Inferior parietal cortex (tissue), 1 donor: ENCODE measurements at regions not wholly inside any gene's neighbourhood (a gene's known extent, or its start where the extent isn't known, plus 50 kb on each side); places are given as distances from the start of the nearest gene placed in this dataset.

ENCODE experiments used
- DNase-seq: peaks from one replicate; pipeline ENCODE4 v3.0.0-alpha.2; 2016; ENCODE audit errors: extremely low spot score

DNA sequence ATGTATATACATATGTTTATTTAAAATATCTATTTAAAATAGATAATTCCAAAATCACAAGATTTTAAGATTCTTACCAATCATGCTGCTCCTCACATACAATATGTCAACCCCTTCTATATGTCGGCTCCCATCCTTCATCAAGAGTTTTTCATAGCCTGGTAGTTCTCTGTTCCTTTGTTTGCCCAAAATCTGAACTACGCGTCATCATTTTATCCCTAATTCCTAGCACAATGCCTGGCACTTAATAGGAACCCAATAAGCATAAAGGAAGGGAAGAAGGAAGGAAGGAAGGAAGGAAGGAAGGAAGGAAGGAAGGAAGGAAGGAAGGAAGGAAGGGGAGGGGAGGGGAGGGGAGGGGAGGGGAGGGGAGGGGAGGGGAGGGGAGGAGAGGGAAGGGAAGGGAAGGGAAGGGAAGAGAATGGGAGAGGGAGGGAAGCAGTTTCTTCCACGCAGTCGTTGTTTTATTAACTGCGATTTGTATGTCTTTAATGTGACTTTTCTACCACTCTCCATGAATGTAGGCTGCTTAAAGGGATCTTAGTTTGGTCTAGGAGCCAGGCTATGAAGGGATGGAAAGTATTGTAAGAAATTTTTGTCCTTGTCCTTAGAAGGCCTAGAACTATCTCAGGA is 83.3 kb upstream of the PCGF5 start:
- DNase-seq = no peak

DNA sequence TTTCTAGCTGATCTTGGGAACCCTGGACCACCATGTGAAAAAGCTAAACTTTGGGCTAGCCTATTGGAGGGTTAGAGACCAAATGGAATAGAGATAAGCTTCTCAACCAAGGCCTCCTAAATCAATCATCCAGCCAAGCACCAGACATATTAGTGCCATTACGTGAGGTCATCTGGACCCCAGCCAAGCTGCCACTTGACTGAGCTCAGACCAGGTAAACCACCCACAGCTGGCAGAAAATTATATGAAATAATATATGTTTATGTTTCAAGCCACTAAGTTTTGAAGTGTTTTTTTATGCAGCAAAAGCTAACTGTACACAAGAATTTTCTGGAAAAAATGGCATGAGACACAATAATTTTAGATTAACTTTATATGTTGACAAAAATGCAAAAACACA is 82.6 kb upstream of the PCGF5 start:
- no peak for DNase-seq

DNA sequence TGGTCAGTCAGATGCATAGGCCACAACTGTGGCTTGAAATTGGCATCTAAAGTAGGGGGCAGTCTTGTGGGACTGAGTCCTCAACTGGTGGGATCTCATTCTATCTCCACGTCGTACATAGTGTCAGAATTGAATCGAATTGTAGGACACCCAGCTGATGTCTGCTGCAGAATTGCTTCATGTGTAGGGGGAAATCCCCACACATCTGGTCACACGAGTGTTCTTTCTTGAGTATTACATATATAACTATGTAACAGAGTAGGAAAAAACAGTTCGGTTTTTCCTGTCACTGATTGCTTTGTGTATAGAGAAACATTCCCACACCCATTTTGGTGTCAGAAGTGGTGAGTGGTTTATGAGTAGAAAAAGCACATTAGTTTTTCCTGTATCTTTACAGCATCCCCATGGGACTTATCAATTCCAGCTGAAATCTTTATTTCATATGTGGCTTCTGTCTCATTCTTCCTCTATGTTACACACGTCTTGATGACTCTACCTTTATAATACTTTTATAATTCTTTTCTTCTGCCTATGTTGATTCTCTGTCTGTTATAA is 79.4 kb upstream of the PCGF5 start:
- no peak for DNase-seq

DNA sequence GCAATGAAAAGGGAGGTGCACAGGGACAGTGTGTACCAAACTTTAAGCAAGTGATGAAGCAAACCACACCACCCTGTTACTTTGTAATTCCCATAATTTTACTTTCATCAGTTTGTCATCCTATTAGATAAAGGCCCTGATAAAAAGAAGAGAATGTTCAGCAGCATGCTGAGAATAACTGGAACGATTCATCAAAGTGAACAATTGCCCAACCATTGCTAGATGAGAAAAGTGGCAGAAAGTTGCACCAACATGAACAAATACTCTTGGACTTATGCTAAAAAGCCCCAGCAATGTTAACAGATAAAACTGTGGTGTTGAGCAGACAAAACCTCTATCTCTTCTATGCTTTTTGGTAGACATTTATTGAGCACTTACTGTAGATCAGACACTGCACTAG is 75.5 kb upstream of the PCGF5 start:
- DNase-seq = no peak

DNA sequence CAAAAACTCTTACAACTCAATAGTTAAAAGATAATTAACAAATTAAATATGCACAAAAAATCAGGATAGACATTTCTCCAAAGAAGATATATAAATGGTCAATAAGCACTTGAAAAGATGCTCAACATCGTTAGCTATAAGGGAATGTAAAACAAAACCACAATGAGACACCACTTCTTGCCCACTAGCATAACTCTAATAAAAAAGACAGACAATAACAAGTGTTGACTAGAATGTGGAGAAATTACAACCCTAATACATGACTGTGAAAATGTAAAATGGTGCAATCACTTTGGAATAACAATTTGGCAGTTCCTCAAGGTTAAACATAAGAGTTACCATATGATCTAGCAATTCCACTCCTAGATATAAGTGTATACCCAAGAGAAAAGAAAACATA is 74.3 kb upstream of the PCGF5 start:
- DNase-seq = no peak

DNA sequence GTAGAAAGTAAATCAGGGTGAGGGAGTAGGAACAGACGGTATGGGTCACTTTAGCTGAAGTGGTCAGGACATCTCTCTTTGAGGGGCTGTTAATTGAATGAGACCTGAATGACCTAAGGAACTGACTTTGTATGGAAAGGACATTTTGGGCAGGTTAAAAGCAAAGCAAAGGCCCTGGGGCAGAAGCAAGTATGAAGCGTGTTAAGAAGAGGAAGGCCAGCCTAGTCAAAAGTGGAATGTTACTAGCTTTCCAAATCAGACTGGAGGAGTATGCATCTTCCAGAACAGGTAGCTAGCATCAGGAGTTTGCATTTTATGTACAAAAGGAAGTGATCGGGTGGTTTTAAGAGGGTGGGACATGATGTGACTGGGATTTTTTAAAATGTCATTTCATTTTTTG is 70.9 kb upstream of the PCGF5 start:
- no peak for DNase-seq

DNA sequence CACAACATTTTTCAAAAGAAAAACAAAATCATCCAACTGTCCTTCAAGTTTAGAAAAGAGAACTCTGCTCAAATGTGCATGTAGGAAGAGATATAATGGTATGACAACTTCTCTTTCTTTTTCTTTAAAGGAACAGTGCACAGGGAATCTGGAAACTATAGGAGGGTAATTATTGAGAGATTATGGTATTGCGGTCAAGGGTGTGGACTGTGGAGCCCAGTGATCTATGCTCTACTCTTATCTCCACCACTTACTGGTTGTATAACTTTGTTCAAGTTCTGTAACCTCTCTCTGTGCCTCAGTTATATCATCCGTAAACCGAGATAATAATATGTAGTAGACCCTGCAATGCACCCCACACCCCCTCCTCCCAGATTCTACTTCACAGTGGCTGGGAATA is 69.8 kb upstream of the PCGF5 start:
- no peak for DNase-seq

DNA sequence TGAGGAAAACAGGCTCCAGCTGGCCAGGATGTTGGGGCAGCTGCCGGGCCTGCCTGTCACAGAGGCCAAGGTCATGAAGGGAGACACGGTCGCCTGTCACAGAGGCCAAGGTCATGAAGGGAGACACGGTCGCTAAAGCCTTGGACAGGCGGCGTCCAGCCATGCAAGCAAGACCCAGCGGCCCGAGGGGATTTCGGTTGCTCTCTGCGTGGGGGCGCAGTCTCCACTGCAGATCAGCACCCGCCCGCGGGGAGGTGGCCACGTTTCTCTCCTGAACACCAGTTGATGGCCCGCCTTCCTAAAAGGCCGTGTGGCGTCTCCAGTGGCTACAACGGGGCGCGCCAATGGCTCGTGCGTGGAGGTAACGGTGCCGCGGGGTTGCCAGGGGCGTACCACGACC is 67.0 kb upstream of the PCGF5 start:
- DNase-seq = no peak

DNA sequence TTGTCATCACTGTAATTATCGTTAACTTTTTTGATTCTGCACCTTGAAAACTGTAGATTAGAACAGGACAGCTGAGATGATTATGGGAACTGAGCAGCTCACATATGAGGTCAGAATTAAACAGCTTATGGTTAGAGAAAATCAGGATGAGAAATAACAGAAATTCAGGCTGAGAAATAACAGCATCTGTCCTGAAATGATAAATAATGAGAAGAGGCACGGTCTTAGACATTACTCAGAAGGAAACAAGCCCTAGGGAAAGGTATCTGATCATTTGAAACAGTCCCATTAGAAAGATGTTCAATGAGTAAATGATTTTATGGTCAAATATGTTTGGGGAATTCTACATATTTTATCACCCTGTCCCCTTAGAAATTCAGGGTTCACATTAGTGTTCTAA is 65.6 kb upstream of the PCGF5 start:
- no peak for DNase-seq

DNA sequence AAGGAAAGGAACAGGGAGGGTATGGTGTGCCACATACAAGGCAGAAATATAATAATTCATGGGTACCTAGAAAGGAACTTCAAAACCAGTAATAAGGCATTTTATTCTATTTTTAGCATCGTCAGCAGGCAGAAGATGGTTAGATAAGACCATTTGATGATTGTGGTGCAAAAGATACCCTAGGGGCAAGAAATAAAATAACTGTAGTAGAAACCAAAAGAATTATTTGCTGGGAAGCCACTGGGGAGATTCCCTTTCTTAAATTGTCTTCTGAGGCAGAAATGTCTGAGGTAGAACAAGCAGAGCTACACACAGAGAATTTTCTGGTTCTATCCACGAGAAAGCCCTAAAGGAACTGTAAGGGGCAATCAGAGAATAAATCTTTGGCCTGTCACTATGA is 64.3 kb upstream of the PCGF5 start:
- DNase-seq = no peak

DNA sequence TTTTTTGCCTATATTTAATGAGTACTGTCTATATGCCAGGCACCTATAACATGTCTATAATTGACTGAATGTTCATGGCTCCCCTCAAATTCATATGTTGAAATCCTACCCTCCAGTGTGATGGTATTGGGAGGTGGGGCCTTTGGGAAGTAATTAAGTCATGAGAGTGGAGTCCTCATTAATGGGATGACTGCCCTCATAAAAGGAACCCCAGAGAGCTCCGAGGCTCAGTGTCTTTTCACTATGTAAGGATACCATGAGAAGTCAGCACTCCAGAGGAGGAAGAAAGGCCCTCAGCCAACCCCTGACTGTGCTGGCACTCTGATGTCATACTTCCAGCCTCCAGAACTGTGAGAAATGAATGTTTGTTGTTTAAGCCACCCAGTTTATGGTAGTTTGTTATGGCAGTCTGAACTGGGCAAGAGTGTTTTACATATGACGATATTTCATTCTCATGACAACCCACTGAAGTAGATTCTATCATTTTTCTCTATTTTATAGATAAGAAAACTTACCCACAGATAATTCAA is 61.1 kb upstream of the PCGF5 start:
- no peak for DNase-seq

DNA sequence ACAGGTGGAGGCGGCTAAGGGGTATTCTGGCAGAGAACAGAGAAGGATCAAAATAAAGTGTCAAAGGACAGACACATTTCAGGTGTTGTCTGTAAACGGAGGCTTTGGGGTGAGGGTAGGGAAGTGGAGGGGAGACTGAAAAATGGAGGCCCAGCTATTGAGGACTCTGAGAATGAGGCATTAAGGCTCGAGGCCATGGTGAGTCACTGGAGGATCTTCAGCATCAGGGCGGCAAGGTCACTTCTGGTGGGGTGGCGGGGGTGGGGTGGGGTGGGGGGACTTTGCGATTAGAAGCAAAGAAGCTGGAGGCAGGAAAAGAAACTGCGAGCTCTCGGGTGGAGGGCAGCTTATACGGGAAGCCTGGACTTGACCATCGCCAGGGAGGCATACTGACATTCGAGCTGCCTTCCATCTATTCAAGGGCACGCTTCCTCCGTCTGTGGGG is 58.4 kb upstream of the PCGF5 start:
- DNase-seq = no peak

DNA sequence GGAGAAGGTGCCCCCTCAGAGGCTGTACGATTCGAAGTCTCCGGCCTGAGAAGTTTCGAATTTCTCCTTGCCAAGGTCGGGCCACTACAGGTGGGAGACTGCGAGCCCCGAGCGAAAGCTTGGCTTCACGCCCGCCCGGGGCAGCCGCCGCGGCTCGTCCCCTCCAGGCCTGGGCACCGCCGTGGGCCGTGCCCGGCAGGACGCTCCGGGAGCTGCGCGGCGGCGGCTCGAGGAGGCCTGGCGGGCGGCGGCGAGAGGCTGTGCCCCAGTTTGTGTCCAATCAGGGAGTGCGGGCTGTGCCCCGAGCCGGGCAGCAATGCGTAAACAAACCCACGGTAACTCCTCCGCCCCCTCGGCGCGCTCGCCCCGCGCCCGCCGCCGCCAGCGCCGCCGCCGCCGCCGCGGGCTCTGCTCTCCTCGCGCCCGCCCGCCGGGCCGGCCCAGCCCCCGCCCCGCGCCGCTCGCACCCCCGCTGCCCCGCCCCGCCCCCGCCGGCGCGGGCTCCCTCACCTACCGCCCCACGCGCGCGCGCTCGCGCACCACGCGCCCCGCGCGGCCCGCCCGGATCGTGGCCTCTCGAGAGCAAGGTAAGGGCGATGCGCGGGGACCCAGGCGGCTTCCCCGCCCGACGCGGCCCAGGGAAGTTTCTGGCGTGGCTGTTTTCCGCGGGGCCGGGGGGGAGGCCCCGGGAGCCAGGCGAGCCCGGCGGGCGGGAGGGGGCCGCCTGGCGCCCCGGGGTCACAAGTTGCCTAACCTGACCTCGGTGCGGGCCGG is 57.8 kb upstream of the PCGF5 start:
- DNase-seq = peak; percentile 65

DNA sequence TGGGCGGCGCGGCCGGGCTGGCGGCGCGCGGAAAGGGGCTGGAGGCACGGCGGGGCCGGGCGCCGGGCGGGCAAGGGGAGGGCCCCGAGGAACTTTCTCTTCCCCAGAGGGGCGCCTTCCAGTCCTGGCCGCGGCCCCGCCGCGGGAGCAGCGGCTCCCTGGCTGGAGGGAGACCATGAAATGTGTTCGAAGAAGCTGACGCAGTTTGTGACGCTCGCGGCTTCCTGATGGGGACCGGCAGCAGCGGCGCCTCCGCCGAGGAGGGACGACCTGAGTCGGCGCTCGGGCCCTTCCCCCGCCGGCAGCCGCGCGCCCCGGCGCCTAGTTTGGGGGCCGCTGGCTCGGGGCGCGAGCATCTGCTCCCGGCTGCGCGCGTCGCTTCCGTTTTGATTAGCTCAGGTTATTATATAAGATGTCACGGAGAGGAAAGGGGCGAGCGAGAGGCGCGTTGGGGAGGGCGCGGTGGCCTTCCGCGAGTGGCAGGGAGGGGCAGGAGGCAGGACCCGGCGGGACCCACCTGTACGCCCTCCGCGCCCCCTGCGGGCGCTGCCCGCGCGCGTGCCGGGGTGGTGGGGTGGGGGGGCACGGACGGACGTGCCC is 57.1 kb upstream of the PCGF5 start:
- peak; percentile 46 for DNase-seq

DNA sequence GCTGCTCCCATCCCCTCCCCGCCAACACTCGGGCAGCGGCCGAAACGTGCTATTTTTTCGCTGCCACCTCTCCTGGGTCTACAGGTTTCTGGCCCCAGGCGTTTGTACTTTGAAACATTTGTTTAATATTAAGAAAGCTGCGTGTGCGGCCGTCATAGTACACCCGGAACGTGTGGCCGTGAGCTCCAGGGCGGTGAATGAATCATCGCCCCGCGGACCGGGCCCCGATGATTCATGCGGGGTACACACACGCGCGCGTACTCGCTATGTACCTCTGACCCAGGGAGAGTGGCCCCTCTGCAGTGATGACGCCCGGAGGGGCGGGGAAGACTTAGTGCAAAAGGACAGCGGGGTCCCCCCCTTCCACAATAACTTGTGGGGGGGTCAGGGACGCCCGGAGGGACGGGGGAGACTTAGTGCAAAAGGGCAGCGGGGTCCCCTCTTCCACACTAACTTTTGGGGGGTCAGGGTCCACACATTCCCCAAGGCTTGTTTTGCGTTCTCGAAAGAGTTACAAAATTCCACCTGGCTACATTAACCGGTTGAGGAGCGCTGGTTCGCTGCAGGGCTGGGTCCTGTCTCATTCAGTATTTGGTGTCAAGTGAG is 56.5 kb upstream of the PCGF5 start:
- peak; percentile 33 for DNase-seq

DNA sequence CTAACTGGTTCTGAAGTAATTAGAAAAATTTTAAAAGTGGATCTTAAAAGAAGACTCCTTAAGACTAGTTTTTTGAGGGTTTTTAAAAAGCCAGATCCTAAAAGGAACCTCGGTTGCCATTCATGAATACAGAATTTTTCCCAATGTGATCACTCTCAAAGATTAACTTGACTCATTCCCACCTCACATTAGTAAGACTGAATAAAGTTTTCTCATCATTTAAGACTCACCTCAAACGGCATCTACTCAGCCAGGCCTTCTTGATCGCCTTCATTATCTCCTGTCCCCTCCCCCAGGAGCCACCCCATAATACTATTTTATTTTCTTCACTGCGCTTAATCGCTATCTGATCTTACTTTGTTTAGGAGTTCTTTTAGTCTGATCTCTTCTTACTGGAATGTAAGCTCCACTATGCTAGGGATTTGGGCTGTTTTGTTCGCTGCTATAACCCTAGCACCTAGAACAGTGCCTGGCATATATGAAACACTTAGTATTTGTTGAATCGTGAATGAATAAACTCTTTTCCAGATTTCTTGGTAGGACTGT is 55.9 kb upstream of the PCGF5 start:
- peak; percentile 25 for DNase-seq

DNA sequence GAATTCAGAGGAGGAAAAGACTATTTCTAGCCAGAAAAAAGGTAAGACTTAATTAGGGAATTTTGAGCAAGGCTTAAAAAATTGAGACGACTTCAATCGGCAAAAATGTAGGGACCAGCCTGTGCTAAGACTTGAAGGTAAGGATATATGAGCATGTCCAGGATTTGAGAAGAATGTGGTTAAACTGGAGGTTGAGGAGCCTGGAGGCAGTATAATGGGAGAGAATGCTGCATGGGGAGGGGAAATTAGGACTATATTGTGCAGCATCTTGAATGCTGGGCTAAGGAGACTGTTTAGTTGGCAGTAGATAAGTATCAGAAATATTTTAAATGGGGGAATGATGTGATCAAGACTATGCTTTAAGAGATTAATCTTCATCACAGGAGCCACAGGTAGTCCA is 53.1 kb upstream of the PCGF5 start:
- DNase-seq = no peak

DNA sequence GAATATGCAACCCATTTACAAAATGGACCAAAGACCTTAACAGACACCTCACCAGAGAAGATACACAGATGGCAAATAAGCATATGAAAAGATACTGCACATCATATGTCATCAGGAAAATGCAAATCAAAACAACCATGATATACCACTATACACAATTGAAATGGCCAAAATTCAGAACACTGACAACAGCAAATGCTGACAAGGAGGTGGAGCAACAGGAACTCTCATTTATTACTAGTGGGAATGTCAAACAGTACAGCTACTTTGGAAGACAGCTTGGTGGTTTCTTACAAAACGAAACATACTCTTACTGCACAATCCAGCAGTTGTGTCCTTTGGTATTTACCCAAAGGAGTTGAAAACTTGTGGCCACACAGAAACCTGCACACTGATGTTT is 50.0 kb upstream of the PCGF5 start:
- no peak for DNase-seq
